Vagina (tissue), 2 donors: ENCODE measurements at regions not wholly inside any gene's neighbourhood (a gene's known extent, or its start where the extent isn't known, plus 50 kb on each side); places are given as distances from the start of the nearest gene placed in this dataset.

Experiments used
- DNase-seq, 2 donors: peaks; one replicate each; pipeline ENCODE4 v3.0.0-alpha.2; 2017; ENCODE audit errors: extremely low spot score in 2 of 2
- H3K27ac ChIP-seq: fragments of 200-600 bp; sonication (generic); one replicate; pipeline ENCODE4 v1.5.1; 2019
- H3K27me3 ChIP-seq: fragments of 200-600 bp; sonication (generic); one replicate; pipeline ENCODE4 v1.5.1; 2019
- H3K36me3 ChIP-seq, 2 donors: fragments of 200-600 bp; sonication (generic); one replicate each; pipeline ENCODE4 v1.5.1; 2017 to 2019
- H3K4me1 ChIP-seq: fragments of 200-600 bp; sonication (generic); one replicate; pipeline ENCODE4 v1.5.1; 2019
- H3K4me3 ChIP-seq, 2 donors: fragments of 200-600 bp; sonication (generic); 1 replicate in 1 of 2; 2 replicates in 1 of 2; pipeline ENCODE4 v1.5.1; 2016 to 2019
- H3K9me3 ChIP-seq: fragments of 200-600 bp; sonication (generic); one replicate; pipeline ENCODE4 v1.5.1; 2019
- CTCF ChIP-seq, 3 experiments: fragments of 450-650 bp in 2 of 3; fragments of 200-600 bp in 1 of 3; sonication (generic) in 1 of 3; IDR thresholded peaks; one replicate each; pipeline ENCODE4 v1.5.1; 2017 to 2019; ENCODE audit warnings: antibody characterized with exemption in 3 of 3, mild to moderate bottlenecking in 2 of 3, moderate library complexity in 2 of 3
- POLR2A ChIP-seq, 2 donors: fragments of 450-650 bp; IDR thresholded peaks; one replicate each; pipeline ENCODE4 v1.6.1; 2017; ENCODE audit warnings: antibody characterized with exemption in 2 of 2, mild to moderate bottlenecking in 2 of 2, moderate library complexity in 2 of 2
- POLR2AphosphoS5 ChIP-seq, 2 donors: sonication (generic); formaldehyde crosslinking; IDR thresholded peaks; one replicate each; pipeline ENCODE4 v1.9.0; 2017; ENCODE audit warnings: antibody characterized with exemption in 2 of 2, mild to moderate bottlenecking in 2 of 2, low read depth in 1 of 2; ENCODE audit not compliant: insufficient read depth in 1 of 2
- intact Hi-C: fragments of 100-400 bp; cut with DNase I; formaldehyde crosslinking; loops from one replicate; pipeline ENCODE4 v1.15.1; 2023

GRCh38 chr12:88707800-88708199 is 127.5 kb upstream of the KITLG start:
- Histone ChIP-seq H3K4me1 (no peaks in the 10 kb centered on the region), H3K9me3 (no peaks in the 10 kb centered on the region), H3K27me3 (no peaks in the 10 kb centered on the region), H3K4me3 (no peak overlapping the region), H3K36me3 (no peaks in the 10 kb centered on the region), H3K27ac (no peak overlapping the region)
- intact Hi-C loops, result no loop called here
- TF ChIP-seq CTCF (IDR thresholded peaks at IDR 0.05), result no peak
- no peak for TF ChIP-seq POLR2A (IDR thresholded peaks at IDR 0.05)
- no peak for TF ChIP-seq POLR2AphosphoS5 (IDR thresholded peaks at IDR 0.05; ENCODE audit: insufficient read depth in 1 of 2, low read depth in 1 of 2)
- no peak for DNase-seq

- Histone ChIP-seq H3K9me3 (no peaks in the 10 kb centered on the region), H3K4me3 (no peak overlapping the region), H3K27me3 (no peaks in the 10 kb centered on the region), H3K4me1 (no peaks in the 10 kb centered on the region), H3K27ac (no peak overlapping the region), H3K36me3 (no peaks in the 10 kb centered on the region)
- DNase-seq, result no peak
- intact Hi-C loops, result no loop called here
- TF ChIP-seq CTCF (IDR thresholded peaks at IDR 0.05), result no peak
- TF ChIP-seq POLR2A (IDR thresholded peaks at IDR 0.05), result no peak
- TF ChIP-seq POLR2AphosphoS5 (IDR thresholded peaks at IDR 0.05; ENCODE audit: insufficient read depth in 1 of 2, low read depth in 1 of 2), result no peak
These were observed 126.0 kb upstream of the KITLG start for GRCh38 chr12:88706286-88706685.

- Histone ChIP-seq H3K27ac (no peak overlapping the region), H3K4me1 (no peaks in the 10 kb centered on the region), H3K27me3 (no peaks in the 10 kb centered on the region), H3K9me3 (no peaks in the 10 kb centered on the region), H3K36me3 (no peaks in the 10 kb centered on the region), H3K4me3 (no peak overlapping the region)
- no peak for DNase-seq
- intact Hi-C loops, result no loop called here
- no peak for TF ChIP-seq POLR2A (IDR thresholded peaks at IDR 0.05)
- no peak for TF ChIP-seq CTCF (IDR thresholded peaks at IDR 0.05)
- TF ChIP-seq POLR2AphosphoS5 (IDR thresholded peaks at IDR 0.05; ENCODE audit: insufficient read depth in 1 of 2, low read depth in 1 of 2), result no peak
These were observed 123.5 kb upstream of the KITLG start for GRCh38 chr12:88703790-88704189.

- Histone ChIP-seq H3K27me3 (no peaks in the 10 kb centered on the region), H3K9me3 (no peaks in the 10 kb centered on the region), H3K4me1 (no peaks in the 10 kb centered on the region), H3K4me3 (no peak overlapping the region), H3K36me3 (no peaks in the 10 kb centered on the region), H3K27ac (no peak overlapping the region)
- intact Hi-C loops, result no loop called here
- TF ChIP-seq POLR2A (IDR thresholded peaks at IDR 0.05), result no peak
- TF ChIP-seq CTCF (IDR thresholded peaks at IDR 0.05), result no peak
- no peak for TF ChIP-seq POLR2AphosphoS5 (IDR thresholded peaks at IDR 0.05; ENCODE audit: insufficient read depth in 1 of 2, low read depth in 1 of 2)
- DNase-seq, result no peak
These were observed 118.2 kb upstream of the KITLG start for GRCh38 chr12:88698471-88698870.

- DNase-seq, result no peak
- Histone ChIP-seq H3K9me3 (no peaks in the 10 kb centered on the region), H3K27me3 (no peaks in the 10 kb centered on the region), H3K36me3 (no peaks in the 10 kb centered on the region), H3K4me1 (no peaks in the 10 kb centered on the region), H3K4me3 (no peak overlapping the region), H3K27ac (no peak overlapping the region)
- TF ChIP-seq POLR2AphosphoS5 (IDR thresholded peaks at IDR 0.05; ENCODE audit: insufficient read depth in 1 of 2, low read depth in 1 of 2), result no peak
- no peak for TF ChIP-seq POLR2A (IDR thresholded peaks at IDR 0.05)
- no peak for TF ChIP-seq CTCF (IDR thresholded peaks at IDR 0.05)
- intact Hi-C loops, result no loop called here
These were observed 113.7 kb upstream of the KITLG start for GRCh38 chr12:88693837-88694445.
